ENCODE measurements at regions not wholly inside any gene's neighbourhood (a gene's known extent, or its start where the extent isn't known, plus 50 kb on each side); places are given as distances from the start of the nearest gene placed in this dataset.

- no peak for DNase-seq (ENCODE audit: low read depth)
- TF ChIP-seq CTCF (conservative IDR thresholded peaks at IDR 0.05; ENCODE audit: low read depth, low read length) = no peak
- no peak overlapping the region for H3K4me3 ChIP-seq (ENCODE audit: low read depth, low read length)
Observed at GRCh38 chrX:118181030-118181429, 64.4 kb upstream of the KLHL13 start.

GRCh38 chrX:118182025-118182424 lies 65.4 kb upstream of the KLHL13 start:
- no peak for TF ChIP-seq CTCF (conservative IDR thresholded peaks at IDR 0.05; ENCODE audit: low read depth, low read length)
- no peak overlapping the region for H3K4me3 ChIP-seq (ENCODE audit: low read depth, low read length)
- DNase-seq (ENCODE audit: low read depth) = no peak

- no peak for DNase-seq (ENCODE audit: low read depth)
- TF ChIP-seq CTCF (conservative IDR thresholded peaks at IDR 0.05; ENCODE audit: low read depth, low read length) = no peak
- H3K4me3 ChIP-seq (ENCODE audit: low read depth, low read length) = no peak overlapping the region
Observed at GRCh38 chrX:118182681-118183080, 66.1 kb upstream of the KLHL13 start.

- no peak for TF ChIP-seq CTCF (conservative IDR thresholded peaks at IDR 0.05; ENCODE audit: low read depth, low read length)
- DNase-seq (ENCODE audit: low read depth) = no peak
- H3K4me3 ChIP-seq (ENCODE audit: low read depth, low read length) = no peak overlapping the region
Observed at GRCh38 chrX:118183606-118184005, 67.0 kb upstream of the KLHL13 start.

GRCh38 chrX:118187100-118187499 lies 70.5 kb upstream of the KLHL13 start:
- no peak for DNase-seq (ENCODE audit: low read depth)
- H3K4me3 ChIP-seq (ENCODE audit: low read depth, low read length) = no peak overlapping the region
- TF ChIP-seq CTCF (conservative IDR thresholded peaks at IDR 0.05; ENCODE audit: low read depth, low read length) = no peak

GRCh38 chrX:118189000-118189399 lies 72.4 kb upstream of the KLHL13 start:
- TF ChIP-seq CTCF (conservative IDR thresholded peaks at IDR 0.05; ENCODE audit: low read depth, low read length) = no peak
- H3K4me3 ChIP-seq (ENCODE audit: low read depth, low read length) = no peak overlapping the region
- DNase-seq (ENCODE audit: low read depth) = no peak

GRCh38 chrX:118189628-118190027 lies 73.0 kb upstream of the KLHL13 start:
- DNase-seq (ENCODE audit: low read depth) = no peak
- no peak for TF ChIP-seq CTCF (conservative IDR thresholded peaks at IDR 0.05; ENCODE audit: low read depth, low read length)

More at GRCh38 chrX:118189628-118190027, 73.0 kb upstream of the KLHL13 start:
- H3K4me3 ChIP-seq (ENCODE audit: low read depth, low read length) = no peak overlapping the region
